Cardiac muscle cell (in vitro differentiated cells and primary cell): ENCODE measurements at regions not wholly inside any gene's neighbourhood (a gene's known extent, or its start where the extent isn't known, plus 50 kb on each side); places are given as distances from the start of the nearest gene placed in this dataset.
"Not testable (repeated sequence)": the region's sequence is repeated elsewhere in the genome, so short reads cannot be mapped to it uniquely, and the experiment has no call there.

Experiments used
- DNase-seq, 2 donors: peaks; one replicate each; pipeline versions ENCODE4 v3.0.0 to v3.0.0-alpha.2; 2010 to 2017; ENCODE audit warnings: low read depth in 1 of 2, low spot score in 1 of 2
- H3K27ac ChIP-seq: fragments of 200-600 bp; sonication (generic); 2 replicates; pipeline ENCODE4 v1.5.1; 2016
- H3K27me3 ChIP-seq: fragments of 200-600 bp; sonication (generic); 2 replicates; pipeline ENCODE4 v1.6.0; 2016; ENCODE audit warnings: control low read depth
- H3K36me3 ChIP-seq: fragments of 200-600 bp; sonication (generic); 2 replicates; pipeline ENCODE4 v1.5.1; 2016; ENCODE audit warnings: control low read depth
- H3K4me1 ChIP-seq: fragments of 200-600 bp; sonication (generic); 2 replicates; pipeline ENCODE4 v1.8.1; 2017; ENCODE audit warnings: low read depth, mild to moderate bottlenecking, mixed run types
- H3K4me3 ChIP-seq: fragments of 200-600 bp; sonication (generic); 2 replicates; pipeline ENCODE4 v1.5.1; 2016; ENCODE audit warnings: mild to moderate bottlenecking
- H3K9me3 ChIP-seq: fragments of 200-600 bp; sonication (generic); 2 replicates; pipeline ENCODE4 v1.5.1; 2017; ENCODE audit warnings: low read depth, mild to moderate bottlenecking, control low read depth
- CTCF ChIP-seq: IDR thresholded peaks from 2 replicates; pipeline ENCODE4 v1.5.1; 2012; ENCODE audit warnings: low read depth, mild to moderate bottlenecking, low read length

DNA sequence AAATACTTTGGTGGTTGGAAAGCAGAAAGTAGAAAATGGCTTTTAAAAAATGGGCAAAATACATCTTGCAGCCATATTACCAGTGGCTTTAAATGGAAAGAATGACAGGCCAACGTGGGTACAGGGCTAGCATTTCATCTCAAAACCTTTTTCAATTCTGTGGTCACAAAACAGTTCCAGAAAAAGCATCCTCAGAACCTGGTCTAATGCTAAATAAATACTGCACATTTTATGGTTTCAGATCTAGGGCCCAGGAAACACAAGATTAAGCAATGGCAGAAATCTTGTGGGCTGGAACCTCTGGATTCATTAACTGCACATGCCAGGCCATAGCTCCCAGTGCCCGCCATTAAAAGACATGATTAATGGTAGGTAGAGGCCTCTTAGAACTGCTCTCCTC is 470.2 kb upstream of the RASGRP1 start:
- Histone ChIP-seq H3K27me3 (no peaks in the 10 kb centered on the region), H3K27ac (no peak overlapping the region), H3K36me3 (no peaks in the 10 kb centered on the region), H3K4me3 (no peak overlapping the region), H3K4me1 (peaks cover 4% of the 10 kb centered on the region), H3K9me3 (no peaks in the 10 kb centered on the region)
- no peak for DNase-seq
- no peak for TF ChIP-seq CTCF

DNA sequence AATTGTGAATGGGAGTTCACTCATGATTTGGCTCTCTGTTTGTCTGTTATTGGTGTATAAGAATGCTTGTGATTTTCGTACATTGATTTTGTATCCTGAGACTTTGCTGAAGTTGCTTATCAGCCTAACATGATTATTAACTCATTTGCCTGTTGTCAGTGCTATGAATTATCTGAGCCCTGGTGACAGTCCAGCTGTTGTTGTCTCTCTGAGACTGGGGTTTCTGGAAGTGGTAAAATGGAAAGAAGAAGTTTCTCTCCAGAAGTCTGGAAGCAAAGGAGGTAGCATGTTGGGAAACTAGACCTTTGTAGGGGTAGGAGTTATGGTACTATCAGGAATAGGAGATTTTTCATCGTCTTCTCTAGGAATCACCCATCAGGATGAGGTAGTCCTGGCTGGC is 473.0 kb upstream of the RASGRP1 start:
- not testable (repeated sequence) for H3K9me3 ChIP-seq, H3K27ac ChIP-seq, DNase-seq, H3K27me3 ChIP-seq, H3K4me3 ChIP-seq, H3K36me3 ChIP-seq
- peaks cover 12% of the 10 kb centered on the region for H3K4me1 ChIP-seq

DNA sequence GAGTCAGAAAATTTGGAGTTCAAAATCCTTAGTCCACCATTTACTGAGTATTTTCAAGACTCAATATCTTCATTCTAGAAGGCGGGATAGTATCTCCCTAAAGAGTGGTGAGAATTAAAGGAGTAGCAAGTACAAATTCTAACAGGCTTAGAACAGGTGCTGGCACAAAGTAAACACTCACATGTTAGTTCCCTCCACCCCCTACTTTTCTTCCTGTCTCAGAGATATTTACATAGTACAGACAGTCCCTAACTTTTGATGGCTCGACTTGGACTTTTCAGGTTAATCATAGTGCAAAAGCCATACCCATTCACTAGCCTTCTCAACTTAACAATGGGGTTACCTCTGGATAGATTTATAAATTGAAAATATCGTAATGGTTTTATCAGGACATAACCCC is 476.2 kb upstream of the RASGRP1 start:
- Histone ChIP-seq H3K4me3 (no peak overlapping the region), H3K9me3 (no peaks in the 10 kb centered on the region), H3K4me1 (peaks cover 12% of the 10 kb centered on the region), H3K27ac (peak overlapping the region; percentile 52), H3K36me3 (no peaks in the 10 kb centered on the region), H3K27me3 (no peaks in the 10 kb centered on the region)
- no peak for TF ChIP-seq CTCF
- no peak for DNase-seq

GRCh38 chr15:39041979-39042495 is 477.4 kb upstream of the RASGRP1 start:
- Histone ChIP-seq H3K27ac (no peak overlapping the region), H3K4me1 (peaks cover 12% of the 10 kb centered on the region), H3K9me3 (no peaks in the 10 kb centered on the region), H3K27me3 (no peaks in the 10 kb centered on the region), H3K36me3 (no peaks in the 10 kb centered on the region), H3K4me3 (no peak overlapping the region)
- TF ChIP-seq CTCF: no peak
- no peak for DNase-seq

DNA sequence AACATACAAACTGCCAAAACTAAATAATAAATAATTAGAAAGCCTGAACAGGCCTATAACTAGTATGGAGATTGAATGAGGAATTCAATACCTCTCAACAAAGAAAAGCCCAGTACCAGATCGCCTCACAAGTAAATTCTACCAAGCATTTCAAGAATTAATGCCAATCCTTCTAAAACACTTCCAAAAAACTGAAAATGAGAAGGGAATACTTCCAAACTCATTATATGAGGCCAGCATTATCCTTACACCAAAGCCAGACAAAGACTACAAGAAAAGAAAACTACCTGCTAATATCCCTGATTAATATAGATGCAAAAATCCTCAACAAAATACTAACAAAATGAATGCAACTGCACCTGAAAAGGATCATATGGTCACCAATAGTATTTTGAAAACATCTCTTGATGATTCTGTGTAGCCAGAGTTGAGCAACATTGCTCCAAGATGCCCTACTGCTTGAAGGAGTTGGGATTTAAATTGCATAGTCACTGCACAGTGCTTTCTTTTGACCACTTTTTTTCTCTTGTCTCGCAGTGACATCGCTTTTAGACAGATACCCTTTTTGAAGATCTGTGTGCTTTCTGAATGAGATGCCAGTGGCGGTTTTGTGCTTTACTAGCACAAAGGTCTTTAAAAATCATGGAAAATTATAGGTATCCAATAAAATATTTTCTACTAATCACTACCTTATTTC is 487.2 kb upstream of the RASGRP1 start:
- Histone ChIP-seq H3K4me3 (no peak overlapping the region), H3K36me3 (no peaks in the 10 kb centered on the region), H3K27ac (no peak overlapping the region), H3K27me3 (no peaks in the 10 kb centered on the region), H3K4me1 (peaks cover 20% of the 10 kb centered on the region), H3K9me3 (no peaks in the 10 kb centered on the region)
- TF ChIP-seq CTCF: no peak
- DNase-seq: no peak

GRCh38 chr15:39052323-39052705 is 487.7 kb upstream of the RASGRP1 start:
- no peaks in the 10 kb centered on the region for H3K9me3 ChIP-seq
- H3K27ac ChIP-seq: no peak overlapping the region
- no peaks in the 10 kb centered on the region for H3K36me3 ChIP-seq
- H3K27me3 ChIP-seq: no peaks in the 10 kb centered on the region
- peaks cover 23% of the 10 kb centered on the region for H3K4me1 ChIP-seq
- DNase-seq: no peak
- no peak for TF ChIP-seq CTCF
- H3K4me3 ChIP-seq: no peak overlapping the region
